K562 (cell line): ENCODE measurements at regions not wholly inside any gene's neighbourhood (a gene's known extent, or its start where the extent isn't known, plus 50 kb on each side); places are given as distances from the start of the nearest gene placed in this dataset.

ENCODE experiments used
- ATAC-seq: fragments of 200-7000 bp; cut with Tn5 transposase; 3 replicates; pipeline ENCODE4 v1.9.1; 2020; ENCODE audit warnings: moderate library complexity
- BruUV-seq: library from RNA; stranded (reverse); fragments of 400-500 nt; replicated peaks from 2 replicates; lab custom pipeline; 2021; lab: Mats Ljungman, UMichigan
- CTCF ChIA-PET: fragments of 300-600 bp; formaldehyde crosslinking; extraction: SDS; loops from one replicate; lab custom pipeline; 2021; ENCODE audit warnings: low intra/inter-chr PET ratio; lab: Yijun Ruan, JAX
- POLR2A ChIA-PET: fragments of 300-600, 350-650 bp; sonication (Branson Sonifier 250); formaldehyde crosslinking; extraction: SDS; loops from one replicate; lab custom pipeline; 2021; ENCODE audit warnings: antibody characterized with exemption, inconsistent platforms; lab: Yijun Ruan, JAX
- DNase-seq, 4 experiments: peaks; one replicate each; pipeline versions ENCODE4 v3.0.0 to v3.0.0-alpha.2; 2011 to 2018; ENCODE audit warnings: low spot score in 3 of 4, mixed read lengths in 3 of 4; ENCODE audit errors: extremely low read depth in 1 of 4
- FAIRE-seq: peaks from 2 replicates; lab custom pipeline; 2011; peaks lifted over from hg19 to GRCh38; lab: Jason Lieb, UNC
- H2AFZ ChIP-seq: 2 replicates; pipeline ENCODE4 v1.6.0; 2011; ENCODE audit warnings: low read depth, low read length, control low read depth, inconsistent platforms
- H3K27ac ChIP-seq: fragments of 200-600 bp; 3 replicates; pipeline ENCODE4 v1.8.0; 2011; ENCODE audit warnings: low read depth, mild to moderate bottlenecking, control low read depth, inconsistent platforms, low read length, moderate library complexity, mixed read lengths; ENCODE audit errors: extremely low read depth
- H3K27me3 ChIP-seq, 2 experiments: fragments of 300-600 bp in 1 of 2; 2 replicates in 1 of 2; 3 replicates in 1 of 2; pipeline versions ENCODE4 v1.6.0 to v1.8.0; 2011; ENCODE audit warnings: inconsistent platforms in 2 of 2, low read length in 2 of 2, mild to moderate bottlenecking in 1 of 2, mixed read lengths in 1 of 2, moderate library complexity in 1 of 2; ENCODE audit not compliant: control insufficient read depth in 2 of 2, insufficient read depth in 2 of 2
- H3K36me3 ChIP-seq: fragments of 300-600 bp; 3 replicates; pipeline ENCODE4 v1.8.0; 2011; ENCODE audit warnings: mild to moderate bottlenecking, low read length, inconsistent platforms; ENCODE audit not compliant: control insufficient read depth, insufficient read depth
- H3K4me1 ChIP-seq, 2 experiments: fragments of 200-600 bp in 1 of 2; replicated peaks in 1 of 2; 2 replicates in 1 of 2; 3 replicates in 1 of 2; pipeline versions ENCODE4 v1.5.1 to v1.8.0; 2011; ENCODE audit warnings: inconsistent platforms in 2 of 2, low read length in 2 of 2, mild to moderate bottlenecking in 1 of 2, mixed read lengths in 1 of 2, moderate library complexity in 1 of 2; ENCODE audit not compliant: control insufficient read depth in 2 of 2, insufficient read depth in 2 of 2
- H3K4me2 ChIP-seq: 2 replicates; pipeline ENCODE4 v1.6.1; 2011; ENCODE audit warnings: low read length, control low read depth, inconsistent platforms, mixed read lengths; ENCODE audit not compliant: insufficient read depth
- H3K4me3 ChIP-seq: fragments of 200-600 bp; sonication (generic), shearing (Covaris generic); 2 replicates; pipeline ENCODE4 v1.5.1; 2016; ENCODE audit warnings: control low read depth, inconsistent platforms
- H3K79me2 ChIP-seq: fragments of 200-600 bp; 3 replicates; pipeline ENCODE4 v1.8.0; 2011; ENCODE audit warnings: low read length, inconsistent platforms; ENCODE audit not compliant: control insufficient read depth, insufficient read depth
- H3K9ac ChIP-seq, 2 experiments: 2 replicates each; pipeline versions ENCODE4 v1.6.0 to v1.6.1; 2011; ENCODE audit warnings: low read depth in 2 of 2, low read length in 2 of 2, control low read depth in 1 of 2, inconsistent platforms in 1 of 2, mild to moderate bottlenecking in 1 of 2, mixed read lengths in 1 of 2; ENCODE audit not compliant: insufficient read depth in 1 of 2
- H3K9me1 ChIP-seq: one replicate; pipeline ENCODE4 v1.6.0; 2011; ENCODE audit warnings: inconsistent platforms, mild to moderate bottlenecking, low read length, moderate library complexity; ENCODE audit not compliant: control insufficient read depth, insufficient read depth
- H3K9me3 ChIP-seq: replicated peaks from 2 replicates; pipeline ENCODE4 v1.5.1; 2011; ENCODE audit warnings: low read depth, low read length, inconsistent platforms; ENCODE audit not compliant: control insufficient read depth, insufficient read depth
- H4K20me1 ChIP-seq: replicated peaks from 2 replicates; pipeline ENCODE4 v1.6.1; 2011; ENCODE audit warnings: low read length, inconsistent platforms, mixed read lengths; ENCODE audit not compliant: control insufficient read depth, insufficient read depth
- ARHGAP35 ChIP-seq: fragments of 450-650 bp; IDR thresholded peaks from 2 replicates; pipeline ENCODE4 v1.6.1; 2018; ENCODE audit not compliant: partially characterized antibody
- CBFB ChIP-seq: sonication (generic); formaldehyde crosslinking; IDR thresholded peaks from 2 replicates; pipeline ENCODE4 v1.4.0; 2020; ENCODE audit warnings: mild to moderate bottlenecking, missing genetic modification reagents
- HOXB6 ChIP-seq: fragments of 250-450 bp; sonication (Bioruptor Pico); IDR thresholded peaks from 2 replicates; pipeline ENCODE4 v1.5.1; 2022; ENCODE audit warnings: mild to moderate bottlenecking, borderline replicate concordance
- RAD21 ChIP-seq, 2 experiments: fragments of 250-450 bp in 1 of 2; fragments of 450-650 bp in 1 of 2; sonication (Bioruptor Pico) in 1 of 2; formaldehyde crosslinking in 1 of 2; IDR thresholded peaks in 1 of 2; conservative IDR thresholded peaks in 1 of 2; 2 replicates each; pipeline versions ENCODE4 v1.4.0 to v1.8.0; 2020 to 2022; ENCODE audit warnings: mild to moderate bottlenecking in 2 of 2, moderate library complexity in 1 of 2
- WGBS: fragments of 100-300 bp; shearing (Covaris generic); methylation state at CpG from one replicate; pipeline ENCODE4 v1.1.6; 2016; ENCODE audit warnings: low coverage, mixed read lengths; ENCODE audit not compliant: insufficient coverage; ENCODE audit errors: missing lambda C conversion rate; 5-methylcytosine and 5-hydroxymethylcytosine counted together
- in situ Hi-C: fragments of 300-500 bp; cut with MboI; formaldehyde crosslinking; loops from 4 replicates; pipeline ENCODE4 v1.15.0; 2018; ENCODE audit warnings: inconsistent platforms, mixed read lengths
- intact Hi-C: fragments of 100-400 bp; cut with micrococcal nuclease; formaldehyde crosslinking; loops from 2 replicates; pipeline ENCODE4 v1.14.2; 2022
- TF ChIP-seq, protein P1 (sequence below), 2 experiments: fragments of 450-650 bp; formaldehyde crosslinking in 1 of 2; IDR thresholded peaks; 2 replicates each; pipeline versions ENCODE4 v1.4.0 to v1.6.1; 2014 to 2020; ENCODE audit warnings: mild to moderate bottlenecking in 2 of 2, borderline replicate concordance in 1 of 2, low read depth in 1 of 2

DNA sequence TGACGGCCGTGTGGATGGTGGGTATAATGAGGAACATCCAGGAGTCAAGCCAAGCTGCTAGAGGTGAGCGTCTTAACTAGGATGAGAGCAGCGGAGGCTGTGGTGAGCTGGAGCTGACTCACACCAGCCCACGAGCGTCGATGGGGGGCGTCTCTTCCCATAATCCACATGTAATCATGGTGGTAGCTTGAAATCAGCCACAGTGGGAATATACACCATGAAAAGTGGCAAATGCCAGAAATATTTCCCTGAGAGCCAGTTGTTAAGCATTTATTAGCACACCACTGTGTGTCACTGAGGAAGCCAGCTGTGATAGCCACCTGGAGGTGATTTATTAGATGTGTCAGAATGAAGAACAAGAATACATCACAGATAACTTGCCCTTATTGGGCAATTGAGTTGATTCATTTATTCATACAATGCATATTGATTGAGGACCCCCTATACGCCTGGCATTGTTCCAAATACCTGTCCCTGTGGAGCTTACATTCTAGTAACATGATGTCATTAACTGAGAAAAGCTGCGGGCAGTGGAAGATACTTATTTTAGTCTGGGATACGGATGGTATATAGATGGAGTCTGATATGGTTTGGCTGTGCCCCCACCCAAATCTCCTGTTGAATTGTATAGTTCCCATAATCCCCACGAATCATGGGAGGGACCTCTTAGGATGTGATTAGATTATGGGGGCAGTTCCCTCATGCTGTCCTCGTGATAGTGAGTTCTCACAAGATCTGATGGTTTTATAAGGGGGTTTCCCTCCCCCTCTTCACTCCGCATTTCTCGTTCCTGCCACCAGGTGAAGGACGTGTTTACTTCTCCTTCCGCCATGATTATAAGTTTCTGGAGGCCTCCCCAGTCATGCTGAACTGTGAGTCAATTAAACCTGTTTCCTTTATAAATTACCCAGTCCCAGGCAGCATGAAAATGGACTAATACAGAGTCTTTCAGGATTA, 473.4 kb downstream of the METTL15 start:
- Histone ChIP-seq H4K20me1 (no peaks in the 10 kb centered on the region), H3K4me1 (no peaks in the 10 kb centered on the region), H3K36me3 (no peaks in the 10 kb centered on the region), H3K79me2 (no peaks in the 10 kb centered on the region), H3K27ac (no peak overlapping the region), H3K9me1 (no peaks in the 10 kb centered on the region), H3K4me2 (no peak overlapping the region), H3K4me3 (no peak overlapping the region), H2AFZ (no peak overlapping the region), H3K27me3 (no peaks in the 10 kb centered on the region), H3K9ac (no peak overlapping the region), H3K9me3 (no peaks in the 10 kb centered on the region; the same call in 1 of the 2 replicates)
- FAIRE-seq = no peak
- TF ChIP-seq RAD21 (CRISPR knock-in tag; conservative IDR thresholded peaks at IDR 0.05 in 1 of 2, IDR thresholded peaks at IDR 0.05 in 1 of 2) (no peak), CBFB (CRISPR knock-in tag) (no peak), ARHGAP35 (no peak), HOXB6 (CRISPR knock-in tag) (no peak)
- TF ChIP-seq, protein P1, sequence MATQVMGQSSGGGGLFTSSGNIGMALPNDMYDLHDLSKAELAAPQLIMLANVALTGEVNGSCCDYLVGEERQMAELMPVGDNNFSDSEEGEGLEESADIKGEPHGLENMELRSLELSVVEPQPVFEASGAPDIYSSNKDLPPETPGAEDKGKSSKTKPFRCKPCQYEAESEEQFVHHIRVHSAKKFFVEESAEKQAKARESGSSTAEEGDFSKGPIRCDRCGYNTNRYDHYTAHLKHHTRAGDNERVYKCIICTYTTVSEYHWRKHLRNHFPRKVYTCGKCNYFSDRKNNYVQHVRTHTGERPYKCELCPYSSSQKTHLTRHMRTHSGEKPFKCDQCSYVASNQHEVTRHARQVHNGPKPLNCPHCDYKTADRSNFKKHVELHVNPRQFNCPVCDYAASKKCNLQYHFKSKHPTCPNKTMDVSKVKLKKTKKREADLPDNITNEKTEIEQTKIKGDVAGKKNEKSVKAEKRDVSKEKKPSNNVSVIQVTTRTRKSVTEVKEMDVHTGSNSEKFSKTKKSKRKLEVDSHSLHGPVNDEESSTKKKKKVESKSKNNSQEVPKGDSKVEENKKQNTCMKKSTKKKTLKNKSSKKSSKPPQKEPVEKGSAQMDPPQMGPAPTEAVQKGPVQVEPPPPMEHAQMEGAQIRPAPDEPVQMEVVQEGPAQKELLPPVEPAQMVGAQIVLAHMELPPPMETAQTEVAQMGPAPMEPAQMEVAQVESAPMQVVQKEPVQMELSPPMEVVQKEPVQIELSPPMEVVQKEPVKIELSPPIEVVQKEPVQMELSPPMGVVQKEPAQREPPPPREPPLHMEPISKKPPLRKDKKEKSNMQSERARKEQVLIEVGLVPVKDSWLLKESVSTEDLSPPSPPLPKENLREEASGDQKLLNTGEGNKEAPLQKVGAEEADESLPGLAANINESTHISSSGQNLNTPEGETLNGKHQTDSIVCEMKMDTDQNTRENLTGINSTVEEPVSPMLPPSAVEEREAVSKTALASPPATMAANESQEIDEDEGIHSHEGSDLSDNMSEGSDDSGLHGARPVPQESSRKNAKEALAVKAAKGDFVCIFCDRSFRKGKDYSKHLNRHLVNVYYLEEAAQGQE (IDR thresholded peaks at IDR 0.05; ENCODE audit: borderline replicate concordance) = no peak
- TF ChIP-seq, protein P1 (CRISPR knock-in tag; IDR thresholded peaks at IDR 0.05; ENCODE audit: low read depth) = no peak
- POLR2A ChIA-PET = interaction anchor here (0.8 kb wide), 1 partner anchor 9 kb away, joined by 3 read pairs; no protein-coding TSS in a partner anchor
- ATAC-seq = no peak
- CTCF ChIA-PET = no interaction called here
- no peak for DNase-seq
- under 1% methylated on average over 17 of the region's 17 CpGs for WGBS
- in situ Hi-C loops = no loop called here
- no TSS peak for BruUV-seq
- intact Hi-C loops = no loop called here
